ENCODE measurements at regions not wholly inside any gene's neighbourhood (a gene's known extent, or its start where the extent isn't known, plus 50 kb on each side); places are given as distances from the start of the nearest gene placed in this dataset.

DNA sequence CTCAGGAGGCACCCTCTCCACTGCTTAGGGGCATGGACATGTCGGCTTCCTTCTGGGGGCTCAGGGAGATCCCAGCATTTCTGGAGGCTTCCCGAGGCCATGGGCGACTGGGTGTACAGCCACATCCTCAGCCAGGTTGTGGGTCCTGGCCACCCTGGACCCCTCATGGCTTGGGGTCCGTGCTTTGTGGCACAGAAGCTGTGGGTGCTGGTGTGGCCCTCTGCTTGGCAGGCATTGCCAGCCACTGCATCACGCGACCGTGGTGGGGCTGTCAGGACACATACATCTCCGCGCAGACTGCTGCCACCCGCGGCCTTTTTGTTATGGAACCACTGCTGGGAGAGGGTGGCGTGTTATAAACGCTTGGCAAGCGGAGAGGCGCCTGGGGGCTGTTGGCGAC lies 1174.9 kb downstream of the BRD1 start:
- TF ChIP-seq, protein P1, sequence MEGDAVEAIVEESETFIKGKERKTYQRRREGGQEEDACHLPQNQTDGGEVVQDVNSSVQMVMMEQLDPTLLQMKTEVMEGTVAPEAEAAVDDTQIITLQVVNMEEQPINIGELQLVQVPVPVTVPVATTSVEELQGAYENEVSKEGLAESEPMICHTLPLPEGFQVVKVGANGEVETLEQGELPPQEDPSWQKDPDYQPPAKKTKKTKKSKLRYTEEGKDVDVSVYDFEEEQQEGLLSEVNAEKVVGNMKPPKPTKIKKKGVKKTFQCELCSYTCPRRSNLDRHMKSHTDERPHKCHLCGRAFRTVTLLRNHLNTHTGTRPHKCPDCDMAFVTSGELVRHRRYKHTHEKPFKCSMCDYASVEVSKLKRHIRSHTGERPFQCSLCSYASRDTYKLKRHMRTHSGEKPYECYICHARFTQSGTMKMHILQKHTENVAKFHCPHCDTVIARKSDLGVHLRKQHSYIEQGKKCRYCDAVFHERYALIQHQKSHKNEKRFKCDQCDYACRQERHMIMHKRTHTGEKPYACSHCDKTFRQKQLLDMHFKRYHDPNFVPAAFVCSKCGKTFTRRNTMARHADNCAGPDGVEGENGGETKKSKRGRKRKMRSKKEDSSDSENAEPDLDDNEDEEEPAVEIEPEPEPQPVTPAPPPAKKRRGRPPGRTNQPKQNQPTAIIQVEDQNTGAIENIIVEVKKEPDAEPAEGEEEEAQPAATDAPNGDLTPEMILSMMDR (conservative IDR thresholded peaks at IDR 0.05): no peak

DNA sequence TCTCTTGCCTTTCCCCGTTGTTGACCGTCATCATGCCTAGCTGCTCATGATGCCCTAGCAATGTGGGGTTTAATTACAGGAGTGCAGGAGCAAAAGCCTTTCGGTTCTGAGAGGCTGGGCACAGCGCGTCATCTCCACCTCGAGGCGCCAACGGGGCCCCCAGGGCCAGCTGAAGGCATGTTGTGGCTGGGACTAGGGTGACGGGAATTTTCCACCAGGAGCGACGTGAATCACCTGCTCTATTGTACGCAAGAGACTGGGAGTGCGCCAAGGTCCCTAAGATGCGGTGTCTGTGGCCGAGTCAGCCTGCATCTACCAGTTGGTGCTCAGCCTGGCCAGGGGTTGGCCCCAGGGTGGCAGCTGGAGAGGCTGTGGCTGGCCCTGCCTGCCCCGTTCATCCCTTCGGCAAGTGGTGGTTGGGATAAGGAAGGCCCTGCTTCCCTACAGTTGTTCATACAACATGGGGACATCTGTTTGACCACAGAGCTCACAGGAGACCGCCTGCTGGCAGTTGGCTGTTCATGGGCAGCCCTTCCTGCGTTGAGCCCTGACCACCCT lies 1175.6 kb downstream of the BRD1 start:
- no peak overlapping the region for H3K27ac ChIP-seq
- TF ChIP-seq, protein P1 (conservative IDR thresholded peaks at IDR 0.05): no peak

More for the DNA sequence above, 1174.9 kb downstream of the BRD1 start:
- H3K27ac ChIP-seq: no peak overlapping the region

DNA sequence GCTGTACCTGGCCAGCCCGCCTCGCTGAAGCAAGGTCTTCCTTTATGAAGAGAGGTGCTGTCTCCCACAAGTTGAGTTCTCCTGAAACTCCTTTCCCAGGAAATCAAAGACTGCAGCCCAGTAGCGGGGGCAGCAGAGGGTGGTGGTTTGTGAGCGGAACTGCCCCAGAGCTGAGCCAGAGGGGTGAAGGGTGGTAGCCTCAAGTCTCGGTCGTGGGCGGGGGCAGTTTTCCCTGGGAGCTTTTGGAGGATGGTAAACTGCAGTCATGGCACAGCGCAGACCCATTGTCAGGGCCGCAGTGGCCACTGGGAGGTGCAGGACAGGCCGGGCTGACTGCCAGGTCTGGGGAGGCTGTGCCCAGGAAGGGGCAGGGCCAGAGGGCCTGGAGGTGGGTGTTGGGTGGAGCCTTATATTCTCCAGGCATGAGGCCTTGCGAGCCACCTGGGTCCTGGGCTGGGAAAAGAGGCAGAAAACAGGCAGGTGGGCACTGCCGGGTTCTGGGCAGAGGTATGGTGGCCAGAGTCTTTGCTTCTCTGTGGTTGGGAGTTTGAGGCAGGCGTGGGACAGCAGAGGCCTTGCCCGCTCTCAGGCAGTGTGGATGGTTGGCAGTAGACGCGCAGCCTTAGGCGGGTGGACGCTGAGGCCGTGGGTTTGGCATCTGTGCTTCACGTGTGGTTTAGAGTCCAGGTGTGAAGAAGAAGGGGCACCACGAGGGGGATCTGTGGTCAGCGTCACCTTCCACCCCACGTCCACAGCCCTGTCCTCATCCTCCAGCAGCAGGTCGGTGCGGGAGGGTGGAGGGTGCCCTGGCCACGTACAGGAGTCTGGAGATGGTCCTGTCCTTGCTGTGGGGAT lies 1176.4 kb downstream of the BRD1 start:
- H3K27ac ChIP-seq: no peak overlapping the region
- TF ChIP-seq, protein P1 (conservative IDR thresholded peaks at IDR 0.05): no peak

DNA sequence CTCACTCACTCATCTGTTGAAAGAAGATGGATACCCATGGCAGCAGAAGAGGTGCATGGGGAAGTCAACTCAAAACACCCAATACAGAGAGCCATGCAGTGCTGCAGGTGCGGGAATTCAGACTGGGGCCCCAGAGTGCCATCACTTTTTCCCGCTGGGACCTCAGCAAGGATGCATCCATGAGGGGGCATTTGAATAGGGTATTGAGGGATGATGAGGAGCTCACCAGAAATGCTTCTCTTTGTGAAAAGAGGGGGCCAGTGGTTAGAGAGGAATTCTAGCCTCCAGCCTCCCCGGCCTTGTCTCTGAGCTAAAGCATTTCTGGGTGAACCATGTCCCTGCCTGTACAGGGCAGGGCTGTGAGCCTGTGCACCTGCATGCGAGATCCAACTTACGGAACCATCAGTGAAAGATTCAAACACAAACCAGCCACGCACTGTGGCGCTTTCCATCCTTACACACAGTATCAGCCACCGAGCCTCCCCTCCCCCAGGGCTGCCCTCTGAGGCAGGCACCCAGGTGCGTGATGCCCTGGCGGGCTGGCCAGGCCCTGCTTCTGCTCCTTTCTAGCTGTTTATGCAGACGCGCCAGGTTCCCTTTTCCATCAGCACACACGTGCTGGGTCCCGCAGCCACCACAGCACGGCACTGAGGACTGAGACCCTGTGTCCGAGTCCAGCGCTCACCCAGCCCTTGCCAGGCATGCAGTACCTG lies 1177.2 kb downstream of the BRD1 start:
- TF ChIP-seq, protein P1 (conservative IDR thresholded peaks at IDR 0.05): no peak
- H3K27ac ChIP-seq: no peak overlapping the region

DNA sequence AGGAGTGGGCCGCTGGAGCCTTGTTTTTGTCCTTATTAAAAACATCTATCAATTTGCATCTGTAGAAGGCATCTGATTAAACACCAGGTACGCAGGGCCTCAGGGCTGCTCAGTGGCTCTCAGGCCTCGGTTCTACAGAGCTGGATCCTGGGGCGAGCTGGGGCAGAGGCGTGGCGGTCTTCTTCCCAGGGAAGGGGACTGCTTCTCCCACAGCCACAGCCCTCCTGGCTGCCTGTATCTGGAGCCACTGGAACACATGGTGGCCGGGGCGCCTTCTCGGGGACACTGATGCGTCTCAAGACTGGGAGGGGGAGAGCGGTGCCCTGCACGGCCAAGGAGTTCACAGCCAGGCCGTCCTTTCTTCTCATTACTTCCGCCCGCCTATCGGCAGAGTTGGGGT lies 1178.2 kb downstream of the BRD1 start:
- TF ChIP-seq, protein P1 (conservative IDR thresholded peaks at IDR 0.05): no peak
- H3K27ac ChIP-seq: no peak overlapping the region

DNA sequence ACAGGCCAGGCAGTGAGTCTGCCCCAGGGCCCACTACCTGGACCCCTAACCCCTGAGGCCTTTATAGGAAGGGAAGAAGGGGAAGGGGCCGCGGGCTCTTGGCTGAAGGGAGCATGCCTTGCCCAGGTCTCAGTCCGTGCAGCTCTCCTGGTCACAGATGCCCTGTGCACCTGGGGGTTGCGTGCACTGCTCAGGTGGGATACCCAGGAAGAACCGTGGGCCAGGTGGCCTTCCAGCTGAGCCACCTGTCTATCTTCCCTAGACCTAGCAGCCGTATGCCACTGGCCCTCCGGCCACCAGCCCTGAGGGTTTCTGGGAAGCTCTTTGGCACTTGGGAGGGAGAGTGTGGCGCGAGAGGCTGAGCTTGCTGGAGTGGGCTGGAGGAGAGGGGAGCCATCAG lies 1178.6 kb downstream of the BRD1 start:
- H3K27ac ChIP-seq: no peak overlapping the region
- TF ChIP-seq, protein P1 (conservative IDR thresholded peaks at IDR 0.05): no peak

All from VCaP (cell line).